ENCODE measurements at regions not wholly inside any gene's neighbourhood (a gene's known extent, or its start where the extent isn't known, plus 50 kb on each side); places are given as distances from the start of the nearest gene placed in this dataset.
A peak's percentile ranks its signal among the peaks of the same experiment; 100 is the strongest.

DNA sequence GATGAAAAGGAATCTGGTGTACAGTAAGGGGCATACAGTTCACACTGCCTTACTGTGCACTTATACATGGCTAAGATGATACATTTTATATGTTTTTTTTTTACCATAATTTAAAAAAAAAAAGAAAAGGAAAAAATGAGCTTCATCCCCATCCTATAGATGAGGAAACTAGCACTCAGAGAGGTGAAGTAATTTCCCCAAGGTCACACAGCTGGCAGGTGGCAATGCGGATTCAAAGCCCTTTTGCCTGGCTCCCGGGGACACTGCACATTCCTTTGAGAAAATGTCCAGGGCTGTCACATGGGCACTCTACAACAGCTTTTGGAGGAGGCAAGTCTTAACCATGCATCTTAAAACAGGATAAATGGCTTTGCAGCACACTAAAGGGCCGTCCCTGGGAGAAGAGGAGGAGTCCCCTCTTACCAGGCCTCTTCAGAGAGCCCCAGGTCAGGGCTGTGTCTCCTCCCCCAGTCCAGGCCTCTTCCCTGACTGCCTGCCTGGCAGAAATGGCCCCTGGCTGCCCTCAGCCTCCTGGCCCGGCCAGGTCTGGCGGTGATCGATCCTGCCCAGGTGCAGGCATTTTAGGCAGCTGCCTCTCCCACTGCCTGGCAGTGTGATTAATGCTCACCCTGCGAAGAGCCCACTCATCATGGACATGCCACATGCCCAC, 95.1 kb upstream of the LINGO1 start:
- DNase-seq: no peak

DNA sequence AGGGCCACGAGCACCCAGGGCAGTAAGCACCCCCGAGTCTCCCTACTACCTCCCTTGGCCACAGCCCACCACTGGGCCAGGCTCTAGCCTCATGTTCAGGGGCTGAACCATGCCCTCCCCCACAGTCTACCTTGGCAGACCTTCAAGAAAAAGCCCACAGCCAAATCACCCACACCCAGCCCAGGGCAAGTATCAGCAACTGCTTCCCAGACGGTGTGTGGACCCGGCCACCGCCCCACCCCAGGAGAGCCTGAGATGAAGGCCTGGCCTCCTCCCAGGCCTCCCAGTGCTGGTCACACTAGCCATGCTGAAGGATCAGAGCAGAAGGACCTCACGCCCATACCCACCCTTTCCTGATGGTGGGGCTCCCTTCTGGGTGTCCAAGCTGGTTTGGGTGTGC, 92.0 kb upstream of the LINGO1 start:
- DNase-seq: no peak

DNA sequence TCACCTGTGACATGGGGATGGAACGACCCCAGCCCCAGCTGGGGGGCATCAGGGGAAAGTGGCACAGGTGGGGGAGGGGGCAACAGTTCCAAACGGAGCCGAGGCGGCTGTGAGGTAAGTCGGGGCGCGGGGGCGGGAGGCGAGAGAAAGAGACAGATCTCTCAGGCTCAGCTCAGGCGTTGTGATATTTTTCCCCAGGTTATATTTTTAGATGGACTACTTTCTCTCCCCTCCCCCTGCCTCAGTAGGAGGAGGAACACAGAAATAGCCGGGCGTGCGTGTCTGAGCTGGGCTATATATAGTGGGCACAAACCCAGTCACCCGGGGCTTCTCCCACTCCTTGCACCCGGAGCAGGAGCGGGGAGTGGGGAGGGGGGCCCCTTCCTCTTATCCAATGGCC, 91.0 kb upstream of the LINGO1 start:
- DNase-seq: no peak

DNA sequence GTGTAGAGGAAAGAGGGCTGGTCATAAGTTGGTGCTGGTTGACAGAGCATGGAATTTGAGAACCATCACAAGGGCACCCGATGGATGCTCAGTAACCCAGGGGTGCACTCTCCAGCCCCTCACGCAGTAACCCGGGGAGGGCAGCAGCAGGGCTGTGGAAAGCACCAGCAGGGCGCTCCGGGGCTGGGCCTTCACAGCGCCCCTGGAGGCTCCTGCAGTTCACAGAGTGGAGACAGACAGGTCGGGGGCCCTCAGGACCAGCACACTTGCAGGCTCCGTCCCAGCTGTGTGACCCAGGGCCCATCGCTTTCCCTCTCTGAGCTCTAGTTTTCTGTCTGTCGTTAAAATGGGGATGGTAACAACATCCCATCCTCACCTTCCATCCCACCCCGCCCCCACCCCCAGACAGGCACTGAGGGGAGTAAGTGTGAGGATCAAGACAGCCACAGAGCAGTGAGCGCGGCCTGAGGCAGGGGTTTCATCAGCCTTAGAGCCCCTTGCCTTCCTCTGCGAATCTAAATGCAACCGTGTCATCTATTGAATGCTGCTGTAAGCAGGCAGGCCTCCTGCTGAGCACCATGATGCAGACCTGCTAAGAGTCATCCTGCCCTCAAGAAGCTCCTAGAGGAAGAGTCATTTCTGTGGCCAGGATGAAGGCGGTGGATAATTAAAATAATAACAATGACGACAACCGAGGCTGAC, 90.2 kb upstream of the LINGO1 start:
- no peak for DNase-seq

DNA sequence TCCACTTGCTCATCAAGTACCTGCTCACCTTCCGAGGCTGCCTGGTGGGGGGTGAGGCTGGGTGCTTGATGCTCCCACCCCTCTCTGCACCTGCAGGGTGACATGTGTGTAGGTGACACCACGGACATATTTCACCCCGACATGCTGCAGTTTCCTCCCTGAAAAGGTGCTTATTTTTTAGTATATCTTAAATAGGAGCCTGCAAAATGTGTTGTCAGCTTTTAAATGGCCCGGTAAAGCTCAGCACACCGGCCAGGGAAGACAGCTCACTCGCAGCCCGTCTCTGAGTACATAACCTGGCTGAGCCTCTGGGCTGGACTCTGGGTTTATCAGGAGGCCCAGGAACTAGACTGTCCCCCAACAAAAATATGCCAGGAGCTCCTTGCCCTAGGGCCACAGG, 89.3 kb upstream of the LINGO1 start:
- no peak for DNase-seq

DNA sequence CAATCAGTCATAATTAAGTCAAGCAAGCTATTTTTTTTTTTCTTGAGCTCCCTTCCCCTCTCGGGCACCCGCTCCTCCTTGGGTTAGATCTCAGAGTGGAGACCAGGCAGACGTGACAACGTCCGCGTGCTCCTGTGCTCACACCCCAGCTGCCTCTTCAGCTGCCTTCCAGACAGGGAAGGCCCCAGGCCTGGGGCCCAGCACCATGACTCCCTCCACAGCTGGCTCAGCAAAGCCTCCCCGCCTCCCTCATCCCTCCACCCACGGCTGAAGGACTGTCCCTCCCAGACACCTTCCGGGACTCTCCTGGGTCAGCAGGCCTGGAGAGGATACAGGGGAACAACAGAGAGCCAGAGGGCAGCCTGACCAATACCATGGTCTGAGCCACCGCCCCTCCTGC, 87.9 kb upstream of the LINGO1 start:
- no peak for DNase-seq

DNA sequence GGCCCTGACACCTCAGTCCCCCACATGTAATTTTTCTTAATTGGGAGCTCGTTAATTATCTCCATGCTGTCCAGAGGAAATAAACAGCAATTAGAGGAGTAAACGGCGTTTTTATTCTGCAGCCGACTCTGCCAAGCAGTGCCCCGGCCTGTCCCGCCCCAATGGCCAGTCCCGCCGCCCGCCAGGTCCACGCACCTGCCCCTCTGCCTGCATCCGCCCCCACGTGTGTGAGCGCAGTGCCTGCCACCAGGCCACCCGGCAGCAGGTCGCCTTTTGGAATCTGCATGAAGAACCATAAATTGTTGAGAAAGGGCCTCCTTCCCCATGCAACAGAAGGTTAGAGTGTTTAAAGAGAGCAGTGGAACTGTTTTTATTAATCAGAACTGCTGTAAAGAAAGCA, 87.5 kb upstream of the LINGO1 start:
- DNase-seq: no peak

DNA sequence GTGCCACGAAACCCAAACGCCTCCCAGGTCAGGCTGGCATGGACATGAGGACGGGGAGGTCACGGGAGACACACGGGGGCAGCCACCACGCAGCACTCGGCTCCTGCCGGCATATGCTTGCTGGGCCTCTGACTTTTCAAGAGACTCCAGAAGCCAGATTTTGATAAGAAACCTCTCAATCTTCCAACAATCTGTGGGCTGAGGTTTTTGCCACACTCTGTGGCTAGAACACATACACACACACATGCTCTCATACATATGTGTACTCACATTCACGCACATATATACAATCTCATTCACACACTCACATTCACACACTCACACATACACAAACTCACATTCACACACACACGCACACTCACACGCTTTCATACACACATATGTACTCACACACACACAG, 86.7 kb upstream of the LINGO1 start:
- no peak for DNase-seq

DNA sequence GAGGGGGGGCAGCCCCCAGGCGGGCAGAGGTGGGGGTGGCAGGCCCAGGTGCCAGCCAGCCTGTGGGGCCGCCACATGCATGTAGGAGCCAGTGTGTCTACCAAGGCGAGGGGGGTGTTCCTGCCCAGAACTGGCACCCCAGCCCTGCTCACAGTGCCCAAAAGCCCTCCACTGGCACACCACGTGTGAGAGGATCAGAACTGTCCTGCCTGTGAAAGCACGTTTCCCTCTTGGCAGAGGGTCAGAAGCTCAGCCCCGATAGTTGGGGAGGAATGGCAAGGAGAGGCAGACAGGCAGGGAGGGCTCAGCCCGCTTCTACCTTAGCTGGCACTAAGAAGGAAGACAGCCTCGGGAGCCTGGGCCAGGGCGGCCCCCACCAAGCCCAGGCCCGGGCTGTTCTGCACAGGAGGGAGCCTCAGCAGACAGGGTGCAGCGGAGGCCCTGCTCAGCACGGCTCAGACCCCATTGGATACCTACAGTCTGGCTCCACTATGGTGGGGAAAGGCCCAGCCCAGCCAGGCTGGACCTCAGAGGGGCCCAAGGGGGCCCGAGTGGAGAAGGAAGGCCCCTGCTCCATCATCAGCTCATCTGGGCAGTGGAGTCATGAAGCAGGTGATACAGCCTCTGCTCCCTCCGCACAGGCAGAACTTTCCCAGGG, 84.8 kb upstream of the LINGO1 start:
- no peak for DNase-seq

DNA sequence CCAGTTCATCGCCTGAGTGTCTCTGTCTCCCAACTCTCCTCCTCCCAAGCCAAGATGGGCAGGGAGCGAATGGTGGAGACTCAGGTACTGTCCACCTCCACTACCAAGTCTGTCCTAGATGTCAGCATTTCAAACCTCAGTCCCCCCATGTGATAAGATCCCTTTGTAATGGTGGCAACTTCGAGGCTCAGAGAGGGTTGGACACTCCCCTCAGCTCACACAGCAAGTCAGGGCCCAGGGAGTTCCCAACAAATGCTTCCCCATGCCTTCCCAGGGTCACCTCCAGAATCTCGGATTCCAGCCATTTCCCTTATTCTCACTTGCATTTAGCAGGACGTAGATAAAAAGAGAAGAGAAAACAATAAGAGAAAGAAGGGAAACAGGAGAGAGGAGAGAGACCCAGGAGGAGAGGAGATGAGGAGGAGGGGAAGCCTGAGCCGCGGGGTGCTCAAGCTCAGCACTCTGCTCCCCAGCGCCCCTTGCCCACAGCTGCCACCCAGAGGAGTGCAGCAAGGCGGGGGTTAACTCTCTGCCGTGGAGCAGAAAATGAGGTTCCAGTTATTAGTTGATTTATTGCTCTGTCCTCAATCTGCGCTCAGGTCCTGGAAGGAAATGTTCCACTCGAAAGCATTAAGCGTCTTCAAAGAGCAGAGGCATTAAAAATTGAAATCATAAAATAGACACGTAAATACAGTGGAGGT, 84.1 kb upstream of the LINGO1 start:
- DNase-seq: no peak

DNA sequence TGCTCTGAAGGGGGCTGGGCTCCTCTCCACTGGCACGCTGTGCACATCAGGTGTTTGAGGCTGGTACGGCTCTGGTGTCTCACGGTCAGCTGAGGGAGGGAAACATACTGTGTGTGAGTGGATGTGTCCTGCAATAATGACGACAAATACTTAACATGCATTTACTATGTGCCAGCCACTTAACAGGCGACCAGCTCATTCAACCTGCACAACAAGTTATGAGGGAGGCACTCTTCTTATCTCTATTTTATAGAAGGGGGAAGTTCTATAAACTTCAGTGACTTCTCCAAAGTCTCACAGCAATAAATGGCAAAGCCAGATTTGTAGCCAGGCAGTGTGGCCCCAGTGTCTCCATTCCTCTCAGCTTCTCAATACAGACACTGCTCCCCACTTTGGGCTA, 83.1 kb upstream of the LINGO1 start:
- DNase-seq: no peak

DNA sequence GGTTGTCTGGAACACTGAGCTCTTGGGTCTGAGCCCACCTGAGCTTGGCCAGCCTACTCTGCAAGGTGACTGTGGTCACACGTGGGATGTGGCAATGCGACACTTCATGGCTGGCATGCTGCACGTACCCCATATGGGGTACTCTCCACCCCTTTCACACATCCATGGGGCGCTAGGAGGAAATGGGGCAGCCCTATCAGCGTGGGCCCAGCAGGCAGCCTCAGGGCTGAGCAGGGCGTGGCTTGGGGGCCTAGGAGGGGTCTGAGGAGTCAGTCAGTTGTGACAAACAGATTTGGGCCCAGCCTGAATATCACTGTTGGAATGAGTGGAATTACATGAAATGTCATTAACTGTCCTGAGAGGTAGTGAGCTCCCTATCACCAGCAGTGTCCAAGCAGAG, 82.3 kb upstream of the LINGO1 start:
- peak; percentile 35 for DNase-seq

DNA sequence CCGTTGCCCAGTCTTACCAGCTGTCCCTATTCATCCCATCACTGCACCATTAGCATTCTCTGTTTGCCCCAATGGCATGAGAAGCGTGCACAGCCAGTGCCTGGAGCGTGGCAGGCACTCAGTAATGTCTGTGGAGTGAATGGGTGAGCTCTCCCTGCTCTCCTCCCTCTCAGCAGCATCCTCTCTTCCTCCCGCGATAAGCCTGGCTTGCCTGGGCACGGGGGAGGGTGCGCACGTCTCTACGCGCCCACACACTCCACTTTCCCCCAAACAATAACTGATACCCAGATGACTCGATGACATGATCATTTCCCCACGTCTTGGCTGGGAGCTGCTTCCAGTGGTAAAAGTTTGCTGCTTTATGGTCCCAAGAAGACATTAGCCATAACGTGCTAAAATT, 81.8 kb upstream of the LINGO1 start:
- DNase-seq: no peak

DNA sequence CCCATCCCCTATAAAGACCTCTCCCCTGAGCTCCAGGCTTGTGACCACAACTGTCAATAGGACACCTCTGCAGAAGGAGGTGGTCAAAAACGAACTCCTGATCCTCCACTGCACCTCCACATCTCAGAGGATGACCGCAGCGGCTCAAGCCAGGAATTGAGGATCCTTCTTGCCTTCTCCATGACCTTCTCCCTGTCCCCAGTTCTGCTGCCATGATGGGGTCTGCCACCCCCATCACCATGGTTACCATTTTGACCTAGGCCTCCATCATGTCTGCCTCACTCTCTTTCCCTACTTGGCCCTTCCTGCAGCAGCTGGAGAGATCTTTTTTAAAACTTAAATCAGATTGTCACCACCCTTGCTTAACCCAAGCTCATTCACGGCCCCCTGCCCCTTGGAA, 81.3 kb upstream of the LINGO1 start:
- DNase-seq: no peak

DNA sequence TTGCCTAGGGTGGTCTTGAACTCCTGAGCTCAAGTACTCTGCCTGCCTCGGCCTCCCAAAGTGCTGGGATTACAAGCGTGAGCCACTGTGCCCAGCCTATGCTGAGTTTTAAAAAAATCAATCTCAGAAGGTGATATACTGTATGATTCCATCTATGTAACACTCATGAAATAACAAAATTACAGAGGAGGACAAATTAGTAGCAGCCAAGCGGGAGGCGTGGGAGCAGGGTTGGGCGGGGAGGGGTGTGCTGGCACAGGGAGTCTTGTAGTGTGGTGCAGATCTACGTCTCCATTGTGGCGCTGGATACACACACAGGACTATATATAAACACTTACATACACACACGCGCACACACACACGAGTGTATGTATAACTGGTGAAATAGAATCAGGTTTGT, 80.6 kb upstream of the LINGO1 start:
- DNase-seq: no peak

DNA sequence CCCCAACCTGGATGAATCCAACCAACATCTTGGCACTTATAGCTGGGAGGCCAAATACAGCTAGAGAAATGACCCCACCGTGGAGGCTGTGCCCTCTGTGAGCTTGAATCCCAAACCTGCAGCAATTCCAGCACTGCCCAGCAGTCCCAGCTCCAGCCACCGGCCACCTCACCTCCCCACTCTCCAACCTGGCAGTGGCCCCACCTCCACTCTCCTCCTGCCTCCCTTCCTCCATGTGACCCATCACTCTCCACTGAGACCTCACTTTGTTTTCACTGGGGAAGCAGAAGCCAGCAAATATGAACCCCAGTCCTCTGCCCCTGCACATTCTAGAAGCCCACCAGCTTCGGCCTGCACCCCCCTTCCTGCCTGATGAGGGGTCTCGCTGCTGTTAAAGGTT, 79.7 kb upstream of the LINGO1 start:
- no peak for DNase-seq

DNA sequence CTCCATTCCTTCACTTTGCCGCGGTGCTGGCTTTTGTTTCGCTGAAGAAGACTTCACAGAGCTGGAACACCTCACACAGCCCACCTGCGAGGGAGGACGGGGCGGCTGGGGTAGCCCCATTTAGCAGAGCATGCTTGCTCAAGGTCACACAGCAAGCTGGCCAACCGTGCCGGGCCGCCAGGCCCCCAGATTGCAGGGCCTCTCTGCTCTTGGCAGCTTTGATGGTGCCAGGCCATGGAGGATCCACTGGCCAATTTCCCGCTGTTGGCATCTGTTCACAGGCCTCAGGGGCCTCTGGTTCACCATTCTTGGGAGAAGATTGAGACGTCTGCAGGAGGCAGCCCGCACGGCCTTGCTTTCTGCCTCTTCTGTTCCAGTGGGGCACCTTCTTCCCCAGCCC, 77.9 kb upstream of the LINGO1 start:
- DNase-seq: no peak

DNA sequence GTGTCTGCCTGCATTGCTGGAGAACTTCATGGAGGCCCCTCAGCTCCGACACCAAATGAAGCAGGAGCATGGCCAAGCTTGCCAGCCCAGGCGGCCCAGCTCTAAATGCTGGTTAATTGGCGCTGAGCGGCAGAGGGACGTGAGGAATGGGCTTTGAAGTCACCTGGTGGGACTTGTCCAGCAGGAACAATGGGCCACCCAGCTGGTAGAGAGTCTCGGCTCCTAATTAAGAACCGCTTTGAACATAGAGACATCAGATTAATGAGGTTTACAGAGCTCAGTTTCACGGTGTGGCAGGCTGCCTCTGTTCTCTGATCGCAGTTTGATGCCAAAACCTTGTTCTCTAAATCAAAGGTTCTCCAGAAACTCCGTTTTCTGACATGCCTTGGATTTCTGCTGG, 77.5 kb upstream of the LINGO1 start:
- DNase-seq: no peak

DNA sequence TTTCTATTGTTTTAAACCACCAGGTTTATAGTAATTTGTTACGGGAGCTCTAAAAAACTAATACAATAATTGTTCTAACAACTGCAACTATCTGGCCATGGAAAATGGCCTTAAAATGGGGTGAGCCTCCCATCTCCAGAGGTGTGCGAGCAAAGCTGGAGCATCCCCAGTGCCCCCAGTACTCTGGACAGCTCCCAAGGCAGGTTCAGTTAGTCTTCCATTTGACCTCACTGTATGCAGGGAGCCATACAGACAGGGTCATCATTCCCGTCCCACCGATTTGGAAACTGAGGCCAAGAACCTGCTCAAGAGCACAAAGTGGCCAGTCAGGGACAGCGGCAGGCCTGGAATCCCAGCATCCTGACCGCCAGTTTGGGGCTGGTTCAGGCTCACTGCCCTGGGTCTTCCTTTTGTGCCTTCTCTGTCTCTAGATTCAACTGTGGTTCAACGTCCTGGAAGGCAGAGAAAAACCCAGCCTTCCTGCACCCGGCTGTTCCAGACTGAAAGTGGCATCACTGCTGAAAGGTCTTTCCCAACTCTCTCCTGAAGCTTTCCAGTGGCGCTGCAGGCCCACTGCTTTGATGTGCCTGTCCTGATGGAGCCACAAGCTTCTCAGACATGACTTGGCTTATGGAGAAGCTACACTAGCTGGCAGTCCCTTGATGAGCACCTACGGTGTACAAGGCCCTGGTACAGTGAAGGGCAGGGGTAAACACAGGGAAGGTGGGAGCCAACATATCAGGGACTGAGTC, 76.6 kb upstream of the LINGO1 start:
- DNase-seq: no peak

DNA sequence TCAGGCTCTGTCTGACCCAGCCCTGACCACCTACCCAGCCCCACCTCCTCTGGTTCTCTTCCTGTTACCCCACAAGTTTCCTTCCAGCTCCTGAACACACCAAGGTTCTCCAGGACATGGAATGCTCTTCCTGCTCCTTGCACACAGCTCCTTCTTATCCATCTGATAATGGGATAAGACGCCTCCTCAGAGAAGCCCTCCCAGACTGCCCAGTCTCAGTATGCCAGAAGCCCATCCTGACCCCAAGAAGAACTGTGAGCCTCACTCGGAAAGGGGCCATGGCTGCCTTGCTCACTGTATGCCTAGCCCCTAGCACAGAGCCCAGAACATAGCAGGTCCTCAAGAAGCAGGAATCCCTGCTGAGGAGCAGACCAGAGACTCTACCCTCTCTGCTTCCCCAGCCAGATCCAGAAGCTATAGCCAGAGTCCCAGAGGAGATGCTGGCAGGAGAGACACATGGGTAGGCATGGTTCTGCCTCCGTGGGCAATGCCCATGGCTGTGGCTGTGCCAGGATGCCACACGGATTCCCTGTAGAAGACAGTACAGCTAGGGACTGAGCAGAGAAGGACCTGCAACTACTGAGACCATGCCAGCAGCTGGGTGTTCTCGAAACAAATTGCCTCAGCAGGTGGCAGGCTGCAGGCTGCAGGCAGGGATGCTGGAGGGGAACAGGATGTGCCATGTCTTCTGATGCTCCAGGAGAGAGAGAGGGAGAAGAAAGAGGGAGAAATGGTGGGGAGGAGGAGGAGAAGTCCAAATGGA, 74.0 kb upstream of the LINGO1 start:
- no peak for DNase-seq

DNA sequence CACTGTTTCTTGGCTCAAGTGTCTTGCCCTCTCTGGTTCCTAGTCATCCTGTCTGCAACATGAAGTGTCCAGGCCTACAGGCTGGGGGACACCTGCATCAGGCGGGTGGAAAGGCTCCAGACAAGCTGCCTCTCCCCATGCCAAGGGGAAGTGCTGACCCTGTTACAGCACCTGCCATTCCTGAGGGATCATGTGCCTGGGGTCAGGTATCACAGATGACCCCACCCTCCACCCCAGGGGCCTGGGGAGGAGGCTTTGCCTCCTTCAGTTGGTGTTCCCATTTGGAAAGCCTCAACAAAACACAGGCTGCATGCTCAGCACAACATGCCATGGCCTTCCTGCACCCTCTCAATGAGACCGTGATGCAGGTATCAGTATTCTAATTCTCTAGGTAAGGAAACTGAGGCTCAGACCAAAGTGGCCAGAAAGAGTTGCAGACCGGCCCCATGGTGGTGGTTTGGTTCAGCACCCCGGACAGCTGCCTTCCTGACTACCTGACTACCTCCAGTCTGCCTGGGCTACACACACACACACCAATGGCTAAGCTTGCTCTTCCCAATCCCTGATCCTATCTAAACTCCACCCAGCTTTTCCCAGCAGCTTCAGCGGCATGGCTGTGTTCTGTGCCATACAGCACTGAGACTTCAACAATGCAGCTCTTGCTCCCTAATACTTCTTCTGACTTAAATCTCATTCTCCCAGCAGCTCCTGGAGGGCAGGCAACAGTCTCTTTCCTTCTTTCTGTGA, 69.7 kb upstream of the LINGO1 start:
- DNase-seq: no peak

DNA sequence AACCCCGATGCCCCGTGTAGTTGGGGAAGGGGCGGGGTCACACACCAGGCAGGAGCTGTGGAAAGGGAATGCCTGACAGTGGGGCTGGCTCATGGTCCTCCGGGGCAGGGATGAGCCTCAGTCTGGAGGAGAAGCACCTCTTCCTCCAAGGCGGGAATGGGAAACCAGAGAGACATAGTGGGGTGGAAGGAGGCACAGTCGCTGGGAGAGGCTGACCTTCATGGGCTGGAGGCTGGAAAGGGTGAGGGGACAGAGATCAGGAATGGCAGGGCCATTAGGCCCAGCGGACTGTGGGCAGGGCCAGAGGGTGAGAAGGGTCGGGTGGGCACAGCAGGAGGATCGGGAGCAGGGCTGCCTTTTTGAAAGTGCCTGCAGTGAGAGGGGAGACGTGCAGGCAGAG, 65.8 kb upstream of the LINGO1 start:
- no peak for DNase-seq
